Nephron (organoid): ENCODE measurements at regions not wholly inside any gene's neighbourhood (a gene's known extent, or its start where the extent isn't known, plus 50 kb on each side); places are given as distances from the start of the nearest gene placed in this dataset.

Source experiments
- H3K27ac Mint-ChIP-seq, 3 experiments: 2 replicates each; pipeline ENCODE4 v1.8.0; 2020; ENCODE audit warnings: mixed read lengths in 3 of 3, mild to moderate bottlenecking in 2 of 3, moderate library complexity in 1 of 3
- H3K27me3 Mint-ChIP-seq: 2 replicates; pipeline ENCODE4 v1.8.0; 2021; ENCODE audit warnings: low read depth, mild to moderate bottlenecking, moderate library complexity, mixed read lengths
- H3K36me3 Mint-ChIP-seq: 2 replicates; pipeline ENCODE4 v1.8.0; 2020; ENCODE audit warnings: low read depth, mixed read lengths
- H3K4me1 Mint-ChIP-seq: 2 replicates; pipeline ENCODE4 v1.8.0; 2020; ENCODE audit warnings: mixed read lengths
- H3K4me3 Mint-ChIP-seq, 3 experiments: 2 replicates each; pipeline ENCODE4 v1.8.0; 2020; ENCODE audit warnings: mild to moderate bottlenecking in 3 of 3, mixed read lengths in 3 of 3, moderate library complexity in 2 of 3
- H3K9me3 Mint-ChIP-seq: 2 replicates; pipeline ENCODE4 v1.8.0; 2020; ENCODE audit warnings: mixed read lengths
- TF ChIP-seq, protein P1 (sequence below), 3 experiments: fragments of 200-600 bp; sonication (generic); IDR thresholded peaks; one replicate each; pipeline ENCODE4 v1.5.0; 2021; ENCODE audit warnings: antibody characterized with exemption in 3 of 3; ENCODE audit not compliant: unreplicated experiment in 3 of 3

DNA sequence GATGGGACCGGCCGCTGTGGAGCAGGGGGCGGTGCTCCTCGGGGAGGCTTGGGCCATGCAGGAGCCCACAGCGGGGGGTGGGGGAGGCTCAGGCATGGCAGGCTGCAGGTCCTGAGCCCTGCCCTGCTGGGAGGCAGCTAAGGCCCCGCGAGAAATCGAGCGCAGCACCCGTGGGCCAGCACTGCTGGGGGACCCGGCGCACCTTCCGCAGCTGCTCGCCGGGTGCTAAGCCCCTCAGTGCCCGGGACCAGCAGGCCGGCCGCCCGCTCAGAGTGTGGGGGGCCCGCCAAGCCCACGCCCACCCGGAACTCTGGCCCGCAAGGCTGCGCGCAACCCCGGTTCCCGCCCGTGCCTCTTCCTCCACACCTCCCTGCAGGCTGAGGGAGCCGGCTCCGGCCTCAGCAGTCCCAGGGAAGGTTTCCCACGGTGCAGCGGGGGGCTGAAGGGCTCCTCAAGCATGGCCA, 131.5 kb downstream of the SNX18 start:
- H3K4me1 Mint-ChIP-seq = peaks cover 40% of the 10 kb centered on the region
- no peak overlapping the region for H3K27ac Mint-ChIP-seq
- TF ChIP-seq, protein P1, sequence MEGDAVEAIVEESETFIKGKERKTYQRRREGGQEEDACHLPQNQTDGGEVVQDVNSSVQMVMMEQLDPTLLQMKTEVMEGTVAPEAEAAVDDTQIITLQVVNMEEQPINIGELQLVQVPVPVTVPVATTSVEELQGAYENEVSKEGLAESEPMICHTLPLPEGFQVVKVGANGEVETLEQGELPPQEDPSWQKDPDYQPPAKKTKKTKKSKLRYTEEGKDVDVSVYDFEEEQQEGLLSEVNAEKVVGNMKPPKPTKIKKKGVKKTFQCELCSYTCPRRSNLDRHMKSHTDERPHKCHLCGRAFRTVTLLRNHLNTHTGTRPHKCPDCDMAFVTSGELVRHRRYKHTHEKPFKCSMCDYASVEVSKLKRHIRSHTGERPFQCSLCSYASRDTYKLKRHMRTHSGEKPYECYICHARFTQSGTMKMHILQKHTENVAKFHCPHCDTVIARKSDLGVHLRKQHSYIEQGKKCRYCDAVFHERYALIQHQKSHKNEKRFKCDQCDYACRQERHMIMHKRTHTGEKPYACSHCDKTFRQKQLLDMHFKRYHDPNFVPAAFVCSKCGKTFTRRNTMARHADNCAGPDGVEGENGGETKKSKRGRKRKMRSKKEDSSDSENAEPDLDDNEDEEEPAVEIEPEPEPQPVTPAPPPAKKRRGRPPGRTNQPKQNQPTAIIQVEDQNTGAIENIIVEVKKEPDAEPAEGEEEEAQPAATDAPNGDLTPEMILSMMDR (IDR thresholded peaks at IDR 0.05; ENCODE audit: unreplicated experiment in 3 of 3) = no peak
- H3K9me3 Mint-ChIP-seq = peaks cover 5% of the 10 kb centered on the region
- peaks cover 4% of the 10 kb centered on the region for H3K36me3 Mint-ChIP-seq
- no peak overlapping the region for H3K4me3 Mint-ChIP-seq
- H3K27me3 Mint-ChIP-seq = peaks cover 5% of the 10 kb centered on the region

- peaks cover 45% of the 10 kb centered on the region for H3K4me1 Mint-ChIP-seq
- H3K27me3 Mint-ChIP-seq = no peaks in the 10 kb centered on the region
- H3K36me3 Mint-ChIP-seq = peaks cover 4% of the 10 kb centered on the region
- TF ChIP-seq, protein P1 (IDR thresholded peaks at IDR 0.05; ENCODE audit: unreplicated experiment in 3 of 3) = no peak
- H3K4me3 Mint-ChIP-seq = peak overlapping the region in 2 of 3 experiments; percentile 6 to 12
- H3K9me3 Mint-ChIP-seq = peaks cover 5% of the 10 kb centered on the region
- H3K27ac Mint-ChIP-seq = peak overlapping the region; percentile 93 to 97 (median 95)
These were observed 129.0 kb downstream of the SNX18 start for GRCh38 chr5:54646356-54647101.

DNA sequence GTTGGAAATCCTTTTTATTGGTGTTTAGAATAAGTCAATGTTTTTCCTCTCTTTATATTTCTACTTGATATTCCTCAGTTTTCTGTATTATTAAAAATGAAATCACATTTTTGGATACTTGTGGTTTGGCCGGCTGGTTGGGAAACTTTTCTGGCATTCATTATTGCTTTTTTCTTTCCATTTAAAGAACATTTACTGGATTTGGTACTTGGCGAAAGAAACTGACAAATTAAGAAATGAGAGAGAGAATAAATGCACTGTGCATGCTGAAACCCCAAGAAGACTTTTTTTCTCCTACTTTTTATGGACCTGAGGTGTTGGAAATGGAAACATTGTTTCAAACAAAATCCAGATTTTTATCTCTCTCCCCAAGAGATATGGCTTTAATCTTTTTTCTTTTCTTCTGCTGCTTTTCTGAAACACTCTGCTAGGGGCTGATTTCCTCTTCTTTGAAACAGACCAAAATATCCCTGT, 128.4 kb downstream of the SNX18 start:
- Mint-ChIP-seq H3K4me1 (peaks cover 45% of the 10 kb centered on the region), H3K36me3 (peaks cover 4% of the 10 kb centered on the region), H3K27me3 (no peaks in the 10 kb centered on the region), H3K4me3 (peak overlapping the region in 1 of 3 experiments; percentile 12), H3K9me3 (peaks cover 5% of the 10 kb centered on the region), H3K27ac (peak overlapping the region; percentile 93 to 97 (median 95))
- TF ChIP-seq, protein P1 (IDR thresholded peaks at IDR 0.05; ENCODE audit: unreplicated experiment in 3 of 3) = no peak

DNA sequence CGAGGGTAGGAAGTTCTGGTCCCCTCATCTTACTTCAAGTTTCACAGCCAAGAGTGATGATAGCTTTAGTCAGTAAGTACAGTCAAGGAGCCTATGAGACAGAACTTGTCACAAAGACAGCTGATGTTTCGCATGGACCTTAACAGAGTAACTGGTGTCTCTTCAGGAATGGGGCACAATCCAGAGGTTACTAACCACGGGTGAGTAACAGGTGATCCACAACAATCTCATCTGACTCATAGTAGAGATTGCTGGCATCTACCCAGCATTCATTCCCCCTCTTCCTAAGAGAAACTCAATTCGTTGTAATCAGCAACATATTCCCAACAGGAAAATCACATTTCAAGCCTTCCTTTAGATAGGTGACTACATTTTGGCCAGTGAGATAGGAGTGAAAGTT, 126.7 kb downstream of the SNX18 start:
- H3K36me3 Mint-ChIP-seq = peaks cover 4% of the 10 kb centered on the region
- peak overlapping the region in 2 of 3 experiments; percentile 57 to 95 for H3K27ac Mint-ChIP-seq
- TF ChIP-seq, protein P1 (IDR thresholded peaks at IDR 0.05; ENCODE audit: unreplicated experiment in 3 of 3) = no peak
- peaks cover 45% of the 10 kb centered on the region for H3K4me1 Mint-ChIP-seq
- H3K9me3 Mint-ChIP-seq = peaks cover 5% of the 10 kb centered on the region
- H3K4me3 Mint-ChIP-seq = no peak overlapping the region
- H3K27me3 Mint-ChIP-seq = no peaks in the 10 kb centered on the region

- H3K27ac Mint-ChIP-seq = peak overlapping the region in 2 of 3 experiments; percentile 57 to 95
- H3K9me3 Mint-ChIP-seq = peaks cover 5% of the 10 kb centered on the region
- H3K36me3 Mint-ChIP-seq = peaks cover 4% of the 10 kb centered on the region
- no peaks in the 10 kb centered on the region for H3K27me3 Mint-ChIP-seq
- TF ChIP-seq, protein P1 (IDR thresholded peaks at IDR 0.05; ENCODE audit: unreplicated experiment in 3 of 3) = no peak
- peaks cover 45% of the 10 kb centered on the region for H3K4me1 Mint-ChIP-seq
- H3K4me3 Mint-ChIP-seq = no peak overlapping the region
These were observed 126.1 kb downstream of the SNX18 start for GRCh38 chr5:54643685-54644106.
